ENCODE measurements at regions not wholly inside any gene's neighbourhood (a gene's known extent, or its start where the extent isn't known, plus 50 kb on each side); places are given as distances from the start of the nearest gene placed in this dataset.
A peak's percentile ranks its signal among the peaks of the same experiment; 100 is the strongest.

GRCh38 chr5:167861129-167861927, 430.1 kb upstream of the WWC1 start:
- Histone ChIP-seq H3K27ac (no peak overlapping the region), H3K9me2 (ENCODE audit: insufficient read depth) (no peaks in the 10 kb centered on the region), H3K4me2 (ENCODE audit: unreplicated experiment) (no peak overlapping the region), H3K27me3 (replicated peaks; ENCODE audit: insufficient read depth) (no peaks in the 10 kb centered on the region), H3K79me2 (ENCODE audit: insufficient read depth) (peaks cover 26% of the 10 kb centered on the region; the same call in 1 of the 2 replicates), H2AFZ (no peak overlapping the region), H3F3A (ENCODE audit: insufficient read depth) (0 out of 2 replicates have a peak, but pooled peaks cover 15% of the 10 kb centered on the region), H3K4me1 (ENCODE audit: insufficient read depth) (0 out of 2 replicates have a peak, but pooled peaks cover 6% of the 10 kb centered on the region), H3K9me3 (ENCODE audit: low read depth) (no peaks in the 10 kb centered on the region), H3K36me3 (ENCODE audit: low read depth) (peaks cover 14% of the 10 kb centered on the region), H3K9ac (no peak overlapping the region), H3K4me3 (no peak overlapping the region), H4K20me1 (ENCODE audit: insufficient read depth) (no peaks in the 10 kb centered on the region)
- WGBS, 2 experiments (ENCODE audit: low coverage in 1 of 2, low lambda C conversion rate in 2 of 2, missing lambda C conversion rate in 2 of 2) = 44 to 52% methylated on average over 15 of the region's 15 CpGs
- DNase-seq = peak; percentile 45
- TF ChIP-seq EZH2phosphoT487 (IDR thresholded peaks at IDR 0.05; ENCODE audit: insufficient read depth, low read depth) (no peak), EZH2 (IDR thresholded peaks at IDR 0.05; ENCODE audit: insufficient read depth, poor library complexity, severe bottlenecking) (no peak)
- in situ Hi-C loops (cut with MboI) = no loop called here

GRCh38 chr5:167861928-167862426, 429.5 kb upstream of the WWC1 start:
- Histone ChIP-seq H3K36me3 (ENCODE audit: low read depth) (peaks cover 14% of the 10 kb centered on the region), H3K79me2 (ENCODE audit: insufficient read depth) (peaks cover 23% of the 10 kb centered on the region; the same call in 1 of the 2 replicates), H3K27ac (no peak overlapping the region), H3K9ac (no peak overlapping the region), H3K9me3 (ENCODE audit: low read depth) (no peaks in the 10 kb centered on the region), H2AFZ (no peak overlapping the region), H3K4me1 (ENCODE audit: insufficient read depth) (no peaks in the 10 kb centered on the region), H4K20me1 (ENCODE audit: insufficient read depth) (no peaks in the 10 kb centered on the region), H3K4me2 (ENCODE audit: unreplicated experiment) (no peak overlapping the region), H3K27me3 (replicated peaks; ENCODE audit: insufficient read depth) (no peaks in the 10 kb centered on the region), H3F3A (ENCODE audit: insufficient read depth) (peaks cover 9% of the 10 kb centered on the region; the same call in 1 of the 2 replicates), H3K9me2 (ENCODE audit: insufficient read depth) (no peaks in the 10 kb centered on the region), H3K4me3 (no peak overlapping the region)
- TF ChIP-seq EZH2 (IDR thresholded peaks at IDR 0.05; ENCODE audit: insufficient read depth, poor library complexity, severe bottlenecking) = no peak
- no peak for TF ChIP-seq EZH2phosphoT487 (IDR thresholded peaks at IDR 0.05; ENCODE audit: insufficient read depth, low read depth)
- 81 to 87% methylated on average over 2 of the region's 2 CpGs for WGBS, 2 experiments (ENCODE audit: low coverage in 1 of 2, low lambda C conversion rate in 2 of 2, missing lambda C conversion rate in 2 of 2)
- in situ Hi-C loops (cut with MboI) = no loop called here
- no peak for DNase-seq

GRCh38 chr5:167863883-167864282, 427.6 kb upstream of the WWC1 start:
- WGBS, 2 experiments (ENCODE audit: low coverage in 1 of 2, low lambda C conversion rate in 2 of 2, missing lambda C conversion rate in 2 of 2) = 69 to 76% methylated on average over 2 of the region's 2 CpGs

GRCh38 chr5:167864801-167865200, 426.6 kb upstream of the WWC1 start:
- Histone ChIP-seq H3K4me1 (ENCODE audit: insufficient read depth) (peaks cover 6% of the 10 kb centered on the region), H3K79me2 (ENCODE audit: insufficient read depth) (peaks cover 19% of the 10 kb centered on the region; the same call in 1 of the 2 replicates), H4K20me1 (ENCODE audit: insufficient read depth) (no peaks in the 10 kb centered on the region), H3K9me2 (ENCODE audit: insufficient read depth) (no peaks in the 10 kb centered on the region), H3K4me2 (ENCODE audit: unreplicated experiment) (no peak overlapping the region), H3K9ac (no peak overlapping the region), H3K27ac (no peak overlapping the region), H3K9me3 (ENCODE audit: low read depth) (no peaks in the 10 kb centered on the region), H2AFZ (no peak overlapping the region), H3F3A (ENCODE audit: insufficient read depth) (peaks cover 8% of the 10 kb centered on the region), H3K27me3 (replicated peaks; ENCODE audit: insufficient read depth) (no peaks in the 10 kb centered on the region), H3K4me3 (no peak overlapping the region), H3K36me3 (ENCODE audit: low read depth) (peaks cover 14% of the 10 kb centered on the region)
- TF ChIP-seq EZH2 (IDR thresholded peaks at IDR 0.05; ENCODE audit: insufficient read depth, poor library complexity, severe bottlenecking) (no peak), EZH2phosphoT487 (IDR thresholded peaks at IDR 0.05; ENCODE audit: insufficient read depth, low read depth) (no peak)
- in situ Hi-C loops (cut with MboI) = no loop called here
- 59% methylated on average over 6 of the region's 6 CpGs for WGBS, 2 experiments (ENCODE audit: low coverage in 1 of 2, low lambda C conversion rate in 2 of 2, missing lambda C conversion rate in 2 of 2)
- DNase-seq = no peak

More at GRCh38 chr5:167863883-167864282, 427.6 kb upstream of the WWC1 start:
- Histone ChIP-seq H2AFZ (no peak overlapping the region), H3K4me1 (ENCODE audit: insufficient read depth) (no peaks in the 10 kb centered on the region), H3K4me3 (no peak overlapping the region), H3K4me2 (ENCODE audit: unreplicated experiment) (no peak overlapping the region), H3K9me2 (ENCODE audit: insufficient read depth) (no peaks in the 10 kb centered on the region), H3K36me3 (ENCODE audit: low read depth) (peaks cover 14% of the 10 kb centered on the region), H3K79me2 (ENCODE audit: insufficient read depth) (peaks cover 19% of the 10 kb centered on the region; the same call in 1 of the 2 replicates), H3K27ac (no peak overlapping the region), H3F3A (ENCODE audit: insufficient read depth) (no peaks in the 10 kb centered on the region; the same call in 1 of the 2 replicates), H3K9me3 (ENCODE audit: low read depth) (no peaks in the 10 kb centered on the region), H3K9ac (no peak overlapping the region), H4K20me1 (ENCODE audit: insufficient read depth) (no peaks in the 10 kb centered on the region), H3K27me3 (replicated peaks; ENCODE audit: insufficient read depth) (no peaks in the 10 kb centered on the region)
- TF ChIP-seq EZH2phosphoT487 (IDR thresholded peaks at IDR 0.05; ENCODE audit: insufficient read depth, low read depth) (no peak), EZH2 (IDR thresholded peaks at IDR 0.05; ENCODE audit: insufficient read depth, poor library complexity, severe bottlenecking) (no peak)
- DNase-seq = no peak
- in situ Hi-C loops (cut with MboI) = no loop called here
